NCI-H345 (cell line): ENCODE measurements at regions not wholly inside any gene's neighbourhood (a gene's known extent, or its start where the extent isn't known, plus 50 kb on each side); places are given as distances from the start of the nearest gene placed in this dataset.
"Not testable (repeated sequence)": the region's sequence is repeated elsewhere in the genome, so short reads cannot be mapped to it uniquely, and the experiment has no call there.

Experiments used
- DNase-seq: peaks from one replicate; lab custom pipeline; 2025; lab: John Stamatoyannopoulos, UW

- DNase-seq = not testable (repeated sequence)
These were observed 143.4 kb upstream of the POGK start for GRCh38 chr1:166695834-166696233.

- no peak for DNase-seq
These were observed 140.5 kb upstream of the POGK start for GRCh38 chr1:166698771-166699170.

DNA sequence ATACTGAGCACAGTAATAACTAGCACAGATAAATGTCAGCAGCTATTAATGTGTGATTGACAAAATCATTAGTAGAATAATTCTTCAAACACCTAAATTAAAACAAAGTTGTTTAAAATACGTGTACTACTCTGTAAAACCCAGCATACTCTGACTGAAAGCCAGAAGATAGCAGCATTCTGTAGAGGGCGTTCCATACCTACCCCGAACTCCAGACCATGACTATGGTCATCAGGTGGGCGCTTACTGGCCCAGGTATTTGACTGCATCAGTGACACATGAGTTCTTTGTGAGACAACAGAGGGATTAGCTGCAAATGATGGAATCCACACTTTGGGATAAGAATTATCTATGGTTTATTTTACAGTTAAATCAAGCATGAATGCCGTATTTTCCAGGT, 139.7 kb upstream of the POGK start:
- no peak for DNase-seq

GRCh38 chr1:166700696-166701095, 138.6 kb upstream of the POGK start:
- no peak for DNase-seq

DNA sequence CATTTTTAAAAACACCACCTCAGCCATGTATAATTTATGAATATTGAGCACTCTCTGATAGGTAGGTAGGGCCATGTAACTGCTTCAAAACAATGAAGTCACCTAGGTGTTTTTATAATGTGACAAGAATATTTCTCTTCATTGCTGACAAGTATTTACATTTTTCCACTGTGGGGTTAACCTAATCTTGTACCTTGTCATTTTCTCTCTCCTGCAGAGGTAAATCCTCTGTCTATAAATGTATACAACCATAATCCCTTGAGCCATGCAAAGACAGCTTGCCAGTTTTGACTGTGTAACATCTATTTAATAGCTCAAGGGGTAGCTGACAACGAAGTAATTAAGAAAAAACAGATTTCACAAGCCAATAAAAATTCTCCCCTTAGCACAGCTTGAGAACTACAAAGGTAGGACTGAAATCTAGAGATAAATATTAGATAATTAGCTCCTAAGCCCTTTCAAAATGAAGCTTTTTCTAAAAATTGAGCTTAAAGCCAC, 137.6 kb upstream of the POGK start:
- DNase-seq = no peak

GRCh38 chr1:166703141-166703540, 136.1 kb upstream of the POGK start:
- no peak for DNase-seq

- DNase-seq = no peak
These were observed 135.4 kb upstream of the POGK start for GRCh38 chr1:166703726-166704462.

- no peak for DNase-seq
These were observed 133.6 kb upstream of the POGK start for GRCh38 chr1:166705376-166706289.

GRCh38 chr1:166716620-166717019, 122.7 kb upstream of the POGK start:
- no peak for DNase-seq

GRCh38 chr1:166721145-166721544, 118.1 kb upstream of the POGK start:
- no peak for DNase-seq

GRCh38 chr1:166730299-166730888, 108.9 kb upstream of the POGK start:
- no peak for DNase-seq

- DNase-seq = no peak
These were observed 101.1 kb upstream of the POGK start for GRCh38 chr1:166738140-166738539.

- no peak for DNase-seq
These were observed 100.4 kb upstream of the POGK start for GRCh38 chr1:166738873-166739272.

DNA sequence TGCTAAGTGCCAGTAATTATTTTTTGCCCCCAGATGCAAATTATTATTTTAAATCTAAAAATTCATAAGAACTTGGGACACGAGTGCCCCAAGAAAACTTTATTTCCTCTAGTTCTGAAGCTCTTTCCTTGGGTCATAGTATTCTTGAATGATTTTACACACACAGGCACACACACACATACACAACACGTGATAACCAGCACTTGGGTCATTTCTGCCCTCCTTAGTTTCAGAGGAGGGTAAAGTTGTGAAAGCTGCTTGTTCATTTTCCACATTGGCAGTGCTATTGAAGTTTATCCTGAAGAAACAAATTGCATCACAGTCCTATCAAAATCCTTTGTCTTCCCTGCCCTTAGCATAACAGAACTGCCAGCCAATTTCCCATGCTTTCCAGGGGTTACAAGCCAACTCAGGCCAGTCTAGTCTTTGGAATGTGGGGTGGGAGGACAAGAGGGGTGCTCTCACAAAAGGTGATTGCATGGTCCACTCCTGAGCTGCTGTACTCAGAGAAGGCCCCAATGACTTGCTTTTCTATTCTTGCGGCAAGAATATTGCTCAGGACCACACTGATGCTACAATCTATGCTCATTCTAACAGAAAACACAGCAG, 98.5 kb upstream of the POGK start:
- DNase-seq = no peak

DNA sequence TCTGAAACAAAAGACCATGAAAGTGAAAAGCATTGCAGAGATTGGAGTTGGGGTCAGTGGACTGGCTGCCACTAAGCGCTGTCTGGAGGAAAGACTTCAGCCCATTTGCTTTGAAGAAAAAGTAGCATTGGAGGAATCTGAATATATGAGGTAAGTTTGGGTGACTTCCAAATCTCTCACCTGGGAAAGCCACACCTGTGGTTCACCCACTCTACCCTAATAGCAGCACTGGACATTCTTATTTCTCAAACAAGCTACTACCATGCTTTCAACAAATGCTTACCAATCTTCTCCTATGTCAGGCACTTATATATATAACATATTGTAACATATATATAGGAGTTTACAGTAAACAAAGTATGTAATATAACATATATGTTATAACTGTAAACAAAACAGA, 76.0 kb upstream of the POGK start:
- no peak for DNase-seq

DNA sequence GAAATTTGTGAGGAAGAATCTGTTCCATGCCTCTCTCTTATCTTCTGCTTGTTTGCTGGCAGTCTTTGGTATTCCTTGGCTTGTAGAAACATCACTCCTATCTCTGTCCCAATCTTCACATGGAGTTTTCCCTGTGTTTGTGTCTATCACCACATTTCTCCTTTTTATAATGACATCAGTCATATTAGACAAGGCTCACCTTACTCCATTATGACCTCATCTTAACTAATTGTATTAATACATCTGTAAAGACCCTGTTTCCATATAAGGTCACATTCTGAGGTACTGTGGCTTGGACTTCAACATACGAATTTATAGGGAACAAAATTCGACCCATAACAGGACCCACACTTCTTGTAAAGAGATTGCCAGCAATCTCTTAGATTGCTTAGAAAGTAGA, 72.3 kb upstream of the POGK start:
- no peak for DNase-seq

GRCh38 chr1:166784646-166785045, 54.6 kb upstream of the POGK start:
- DNase-seq = not testable (repeated sequence)

GRCh38 chr1:166785987-166786386, 53.3 kb upstream of the POGK start:
- DNase-seq = no peak

GRCh38 chr1:166789286-166789685, 50.0 kb upstream of the POGK start:
- DNase-seq = no peak
